Activated CD4-positive, alpha-beta T cell treated with anti-CD3 and anti-CD28 coated beads for 4 hours (primary cell): ENCODE measurements at regions not wholly inside any gene's neighbourhood (a gene's known extent, or its start where the extent isn't known, plus 50 kb on each side); places are given as distances from the start of the nearest gene placed in this dataset.

Experiments
- DNase-seq, 2 donors: peaks; one replicate each; pipeline ENCODE4 v3.0.0-alpha.2; 2020

GRCh38 chr2:71787476-71788185 is 334.3 kb downstream of the DYSF start:
- no peak for DNase-seq

DNA sequence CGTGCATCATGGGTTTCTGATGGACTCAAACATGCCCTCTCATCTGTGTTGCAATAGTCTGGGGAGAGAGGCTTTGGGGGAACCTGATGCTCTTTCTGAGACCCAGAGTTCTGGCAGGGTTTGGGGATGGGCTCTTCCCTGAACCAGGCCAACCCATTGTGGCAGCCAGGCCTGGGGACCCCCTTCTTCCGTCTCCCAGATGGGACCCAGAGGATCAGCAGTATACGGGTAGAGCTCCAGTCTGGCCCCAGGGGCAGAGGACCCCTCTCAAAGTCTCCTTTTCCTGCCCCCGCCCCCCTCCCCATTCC is 333.7 kb downstream of the DYSF start:
- no peak for DNase-seq

DNA sequence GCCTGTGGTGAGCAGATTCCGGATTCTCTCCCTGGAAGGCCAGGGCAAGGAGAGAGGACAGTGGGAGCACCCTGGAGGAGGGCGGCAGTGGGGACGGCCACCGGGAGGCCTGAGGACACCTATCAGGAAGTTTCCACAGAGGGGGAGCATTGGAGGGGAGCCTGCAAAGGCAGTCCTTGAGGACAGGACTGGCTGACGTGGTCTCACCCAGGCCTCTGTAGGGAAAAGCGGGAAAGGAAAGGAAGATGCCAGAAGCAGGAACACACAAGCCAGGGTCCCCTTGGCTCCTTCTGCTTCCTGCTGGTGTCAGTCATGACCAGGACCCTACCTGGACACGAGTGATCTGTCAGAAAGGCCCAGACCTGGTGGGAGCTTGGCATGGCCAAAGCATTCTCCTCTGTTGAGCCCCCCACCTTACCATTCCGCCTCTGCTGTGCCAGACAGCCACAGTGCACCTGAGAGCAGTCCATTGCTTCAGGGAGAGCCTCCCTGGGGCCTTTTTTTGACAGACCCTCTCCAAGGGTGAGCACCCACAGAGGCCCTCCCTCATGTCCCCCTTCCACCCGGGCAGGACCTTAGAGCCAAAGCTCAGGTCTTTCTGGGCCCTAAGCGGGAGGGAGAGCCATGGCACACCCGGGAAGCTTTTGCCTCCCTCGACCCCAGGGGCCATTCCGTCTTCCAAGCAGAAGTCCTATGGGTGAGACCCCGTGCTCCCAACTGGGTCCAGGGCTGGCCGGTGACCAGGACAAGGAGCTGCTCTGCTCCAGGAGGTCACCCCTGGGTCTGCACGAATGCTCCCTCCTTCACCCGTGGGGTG is 333.1 kb downstream of the DYSF start:
- DNase-seq = no peak

- no peak for DNase-seq
Observed at GRCh38 chr2:71785516-71785981, 332.2 kb downstream of the DYSF start.

DNA sequence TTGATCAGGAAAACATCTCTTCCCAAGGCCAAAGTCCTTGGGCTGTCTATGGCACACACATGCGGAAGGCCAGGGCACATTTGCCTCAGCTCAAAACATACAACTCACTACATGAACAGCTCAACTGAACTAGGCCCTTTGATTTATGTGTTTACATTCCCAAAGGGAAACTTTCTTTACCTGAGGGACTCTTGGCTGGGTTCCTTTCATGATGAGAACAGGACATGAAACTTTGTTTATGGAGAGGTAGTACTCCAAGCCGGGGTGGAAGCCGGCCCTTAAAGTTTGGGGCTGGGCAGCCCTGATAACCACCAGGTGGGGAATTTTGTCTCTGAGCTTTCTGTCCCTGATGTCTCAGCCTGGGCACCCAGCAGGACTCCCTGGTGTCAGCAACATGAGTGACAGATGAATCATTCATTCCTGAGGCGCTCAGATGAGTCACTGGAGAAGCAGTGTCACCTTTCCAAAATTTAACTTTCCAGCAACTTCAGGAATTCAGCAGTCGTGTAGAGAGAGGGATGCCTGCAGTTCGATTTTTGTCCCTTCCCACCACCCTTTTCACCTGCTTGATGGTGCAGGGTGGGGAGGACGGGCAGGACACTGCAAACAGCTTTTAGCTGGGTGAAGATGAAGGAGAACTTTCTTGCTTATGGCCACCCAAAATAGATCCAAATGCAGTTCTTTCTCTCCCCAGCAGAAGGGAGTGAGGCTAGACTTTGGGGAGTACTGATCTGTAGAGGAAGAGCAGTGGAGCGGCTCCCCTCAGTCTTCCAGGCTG is 331.6 kb downstream of the DYSF start:
- no peak for DNase-seq

GRCh38 chr2:71783815-71784214 is 330.5 kb downstream of the DYSF start:
- no peak for DNase-seq

DNA sequence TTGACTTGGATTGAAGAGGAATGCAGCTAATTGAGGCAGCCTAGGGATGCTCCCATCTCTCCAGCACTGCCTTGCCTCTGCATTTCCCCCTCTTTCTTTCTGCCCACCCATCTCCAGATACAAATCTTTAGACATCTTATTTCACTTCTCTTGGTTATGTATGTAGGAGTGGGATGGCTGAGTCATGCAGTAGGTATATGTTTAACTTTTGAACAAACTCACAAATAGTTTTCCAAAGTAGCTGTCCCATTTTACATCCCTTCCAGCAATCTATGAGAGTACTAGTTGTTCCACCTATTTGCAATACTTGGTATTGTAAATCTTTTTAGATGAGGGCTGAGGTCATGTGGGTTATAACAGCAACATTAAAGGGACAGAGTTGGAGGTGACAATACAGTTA is 329.9 kb downstream of the DYSF start:
- no peak for DNase-seq

GRCh38 chr2:71782323-71782722 is 329.0 kb downstream of the DYSF start:
- no peak for DNase-seq

- no peak for DNase-seq
Observed at GRCh38 chr2:71781695-71782228, 328.4 kb downstream of the DYSF start.

- DNase-seq = no peak
Observed at GRCh38 chr2:71780162-71780561, 326.8 kb downstream of the DYSF start.

- DNase-seq = no peak
Observed at GRCh38 chr2:71779774-71780105, 326.4 kb downstream of the DYSF start.

- no peak for DNase-seq
Observed at GRCh38 chr2:71778936-71779773, 325.8 kb downstream of the DYSF start.

DNA sequence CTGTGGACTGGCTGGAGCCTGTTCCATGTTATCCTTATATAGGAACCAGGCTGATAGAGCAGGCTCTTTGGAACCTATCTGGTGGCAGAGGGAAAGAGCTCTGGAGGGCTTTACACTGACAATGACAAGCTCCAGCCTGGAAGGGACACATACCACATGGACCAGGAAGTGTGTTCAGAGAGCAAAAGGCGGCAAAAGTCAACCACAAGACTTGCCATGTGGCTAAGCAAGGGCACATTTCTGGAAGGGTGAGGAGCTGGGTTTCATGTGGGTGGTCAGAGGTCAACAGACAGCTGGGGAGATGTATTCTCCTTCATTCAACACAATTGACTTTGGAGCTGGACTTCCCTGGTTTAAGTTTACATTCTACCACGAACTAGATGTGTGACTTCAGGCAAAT is 325.2 kb downstream of the DYSF start:
- no peak for DNase-seq

- no peak for DNase-seq
Observed at GRCh38 chr2:71777946-71778345, 324.6 kb downstream of the DYSF start.

GRCh38 chr2:71776227-71776626 is 322.9 kb downstream of the DYSF start:
- DNase-seq = no peak

GRCh38 chr2:71773218-71773617 is 319.9 kb downstream of the DYSF start:
- no peak for DNase-seq

DNA sequence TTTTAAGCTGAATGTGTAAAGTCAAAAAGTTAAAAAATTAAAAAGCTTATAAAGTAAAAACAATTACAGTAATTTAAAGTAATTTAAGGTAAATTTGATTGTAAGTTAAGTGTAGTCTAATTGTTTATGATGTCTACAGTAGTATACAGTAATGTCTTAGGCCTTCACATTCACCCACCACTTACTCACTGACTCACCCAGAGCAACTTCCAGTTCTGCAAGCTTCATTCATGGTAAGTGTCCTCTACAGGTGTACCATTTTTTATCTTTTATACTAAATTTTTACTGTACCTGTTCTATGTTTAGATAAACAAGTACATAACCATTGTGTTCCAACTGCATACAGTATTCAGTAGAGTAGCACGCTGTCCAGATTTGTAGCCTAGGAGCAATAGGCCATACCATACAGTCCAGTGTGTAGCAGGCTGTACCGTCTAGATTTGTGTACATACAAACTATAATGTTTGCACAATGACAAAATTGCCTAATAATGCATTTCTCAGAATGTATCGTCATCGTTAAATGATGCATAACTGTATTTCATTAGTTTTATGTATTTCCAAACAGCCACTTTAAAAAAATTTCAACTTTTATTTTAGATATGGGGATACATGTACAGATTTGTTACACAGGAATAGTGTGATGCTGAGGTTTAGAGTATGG is 319.3 kb downstream of the DYSF start:
- no peak for DNase-seq

DNA sequence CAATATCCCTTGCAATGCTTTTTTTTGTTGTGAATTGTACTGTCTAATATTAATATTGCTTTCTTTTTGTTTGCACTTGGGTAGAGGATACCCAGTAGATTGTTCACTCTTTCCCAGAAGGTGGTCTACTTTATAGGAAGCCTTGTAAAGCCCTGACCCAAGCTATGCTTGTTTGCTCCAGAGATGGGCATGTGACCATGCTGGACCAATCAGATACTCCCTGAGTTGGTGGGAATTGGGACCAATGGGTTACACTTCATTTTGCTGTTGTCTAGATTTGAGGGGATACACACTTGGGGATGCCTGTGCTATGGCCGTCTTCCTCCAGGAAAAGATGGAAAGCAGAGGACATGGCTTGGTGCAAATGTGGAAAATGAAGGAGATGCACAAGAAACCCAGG is 314.3 kb downstream of the DYSF start:
- DNase-seq = no peak

GRCh38 chr2:71759060-71759459 is 305.7 kb downstream of the DYSF start:
- DNase-seq = no peak

DNA sequence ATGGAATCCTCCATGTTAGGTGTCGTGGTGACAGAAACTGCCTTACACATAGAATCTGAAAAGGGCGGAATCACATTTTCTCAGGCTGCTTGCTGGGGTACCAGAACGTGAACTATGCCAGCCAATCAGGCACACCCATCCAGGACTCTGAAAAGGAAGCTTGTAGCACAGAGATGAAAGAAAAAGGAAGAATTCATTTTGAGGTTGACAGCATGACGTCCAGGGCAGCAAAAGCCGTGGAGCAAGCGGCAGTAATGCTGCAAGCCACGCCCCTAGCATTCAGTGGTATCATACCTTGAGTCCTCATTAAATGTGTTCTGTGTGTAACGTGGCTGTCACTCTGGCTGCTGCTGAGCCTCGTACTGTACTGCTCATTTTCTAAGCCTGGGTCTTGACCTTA is 304.0 kb downstream of the DYSF start:
- DNase-seq = no peak

- DNase-seq = no peak
Observed at GRCh38 chr2:71756280-71756906, 303.0 kb downstream of the DYSF start.

DNA sequence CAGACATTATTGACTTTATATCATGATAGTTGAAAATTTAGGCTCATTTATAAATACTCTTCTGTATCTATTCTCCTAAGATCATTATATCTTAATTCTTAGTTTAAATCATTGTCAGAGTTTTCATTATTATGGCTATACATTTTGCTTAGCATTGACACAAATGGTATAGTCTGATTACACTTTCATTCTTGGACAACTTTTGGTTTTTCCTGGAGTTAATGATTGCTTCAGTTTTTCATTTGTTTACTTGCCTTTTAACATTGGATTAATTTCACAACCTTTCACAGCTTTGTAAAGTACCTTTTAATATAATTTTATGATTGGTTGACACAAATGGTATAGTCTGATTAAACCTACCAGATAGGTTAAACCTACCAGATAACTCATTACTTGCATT is 298.2 kb downstream of the DYSF start:
- no peak for DNase-seq
